Retinal pigment epithelial cell (primary cell): ENCODE measurements at regions not wholly inside any gene's neighbourhood (a gene's known extent, or its start where the extent isn't known, plus 50 kb on each side); places are given as distances from the start of the nearest gene placed in this dataset.

Experiments
- DNase-seq: peaks from one replicate; pipeline ENCODE4 v3.0.0-alpha.2; 2010; ENCODE audit warnings: low read depth
- H3K4me3 ChIP-seq: 2 replicates; pipeline ENCODE4 v1.5.1; 2011; ENCODE audit warnings: mild to moderate bottlenecking, low read length, control low read depth, moderate library complexity
- TF ChIP-seq, protein P1 (sequence below): conservative IDR thresholded peaks from 2 replicates; pipeline ENCODE4 v1.5.1; 2011; ENCODE audit warnings: low read depth, low read length, control low read depth, inconsistent platforms

DNA sequence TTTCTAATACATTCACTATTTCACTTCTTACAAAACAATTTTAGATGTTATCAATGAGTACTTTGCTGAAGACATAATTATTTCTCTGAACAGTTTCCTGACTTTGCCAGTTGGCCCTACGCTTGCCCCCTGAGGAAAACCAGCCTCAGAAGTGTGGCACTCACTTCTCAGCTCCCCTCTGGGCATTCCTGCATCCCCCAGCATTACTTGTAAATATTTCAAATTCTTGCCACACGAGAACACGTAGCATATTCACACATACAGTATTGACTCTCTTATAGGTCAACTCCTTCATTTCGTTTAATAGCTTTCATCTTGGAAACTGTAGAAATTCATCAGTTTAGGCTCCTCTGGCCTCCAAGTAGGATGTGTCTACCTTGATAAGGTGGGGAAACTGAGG, 65.2 kb downstream of the OTX2 start:
- DNase-seq, result no peak
- TF ChIP-seq, protein P1, sequence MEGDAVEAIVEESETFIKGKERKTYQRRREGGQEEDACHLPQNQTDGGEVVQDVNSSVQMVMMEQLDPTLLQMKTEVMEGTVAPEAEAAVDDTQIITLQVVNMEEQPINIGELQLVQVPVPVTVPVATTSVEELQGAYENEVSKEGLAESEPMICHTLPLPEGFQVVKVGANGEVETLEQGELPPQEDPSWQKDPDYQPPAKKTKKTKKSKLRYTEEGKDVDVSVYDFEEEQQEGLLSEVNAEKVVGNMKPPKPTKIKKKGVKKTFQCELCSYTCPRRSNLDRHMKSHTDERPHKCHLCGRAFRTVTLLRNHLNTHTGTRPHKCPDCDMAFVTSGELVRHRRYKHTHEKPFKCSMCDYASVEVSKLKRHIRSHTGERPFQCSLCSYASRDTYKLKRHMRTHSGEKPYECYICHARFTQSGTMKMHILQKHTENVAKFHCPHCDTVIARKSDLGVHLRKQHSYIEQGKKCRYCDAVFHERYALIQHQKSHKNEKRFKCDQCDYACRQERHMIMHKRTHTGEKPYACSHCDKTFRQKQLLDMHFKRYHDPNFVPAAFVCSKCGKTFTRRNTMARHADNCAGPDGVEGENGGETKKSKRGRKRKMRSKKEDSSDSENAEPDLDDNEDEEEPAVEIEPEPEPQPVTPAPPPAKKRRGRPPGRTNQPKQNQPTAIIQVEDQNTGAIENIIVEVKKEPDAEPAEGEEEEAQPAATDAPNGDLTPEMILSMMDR, result no peak

DNA sequence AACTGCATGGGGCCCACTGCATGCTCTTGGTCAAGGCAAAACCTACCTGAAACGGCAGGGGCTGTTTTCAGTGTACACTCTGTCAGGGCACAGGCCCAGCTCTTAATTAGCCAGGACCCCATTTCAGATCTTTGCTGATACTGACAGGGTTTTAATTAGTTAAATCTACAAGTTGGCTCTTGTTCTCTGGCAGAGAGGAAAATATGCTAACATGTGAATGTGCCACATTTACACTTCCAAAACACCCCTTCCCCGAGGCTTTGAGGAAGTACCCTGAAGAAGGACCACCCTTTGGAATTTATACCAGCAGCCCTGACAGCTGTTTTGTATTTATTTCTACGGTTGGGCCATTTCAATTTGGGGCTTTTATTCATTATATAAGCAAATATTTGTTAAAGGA, 66.3 kb downstream of the OTX2 start:
- H3K4me3 ChIP-seq, result no peak overlapping the region
- TF ChIP-seq, protein P1, result no peak
- no peak for DNase-seq

More for the DNA sequence above, 65.2 kb downstream of the OTX2 start:
- no peak overlapping the region for H3K4me3 ChIP-seq

DNA sequence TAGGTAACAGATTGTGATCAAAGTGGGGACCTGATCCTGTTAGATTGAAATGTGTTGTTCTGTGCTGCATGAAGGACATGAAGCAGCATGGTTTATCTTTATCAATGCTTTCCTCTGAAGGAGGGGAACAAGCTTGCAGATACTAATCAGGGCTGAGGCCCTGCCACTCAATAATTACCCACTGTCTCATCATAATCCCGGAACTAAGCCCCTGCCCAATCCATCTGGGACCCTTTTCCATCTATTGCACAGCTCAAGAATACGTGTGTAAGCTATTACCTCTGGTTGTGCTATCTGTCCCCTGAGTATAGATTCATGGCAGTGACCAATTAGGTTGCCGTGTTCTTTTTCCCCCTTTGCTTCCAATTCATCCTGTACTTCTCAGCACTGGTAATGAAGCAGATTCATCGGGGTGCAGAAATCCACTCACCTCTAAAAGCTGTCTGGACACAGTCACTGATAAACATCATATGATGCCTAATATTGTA, 67.8 kb downstream of the OTX2 start:
- no peak for DNase-seq
- TF ChIP-seq, protein P1, result no peak

DNA sequence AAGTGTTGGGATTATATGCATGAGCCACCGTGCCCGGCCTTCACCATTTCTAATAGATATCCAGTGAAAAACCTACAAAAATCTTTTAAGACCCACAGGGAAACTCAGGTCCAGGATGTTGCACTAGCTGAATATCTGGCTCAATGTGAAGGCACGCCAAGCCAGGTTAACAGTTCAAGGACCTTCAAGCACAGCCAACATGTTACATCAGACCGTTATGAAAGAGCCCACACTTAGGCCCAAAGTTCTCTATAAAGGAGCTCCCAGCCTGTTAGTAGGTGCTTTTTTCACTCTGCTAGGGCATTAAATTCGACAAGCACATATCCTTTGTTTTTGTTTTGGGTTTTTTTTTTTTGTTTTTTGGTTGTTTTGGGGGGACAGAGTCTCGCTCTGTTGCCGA, 69.0 kb downstream of the OTX2 start:
- no peak for DNase-seq
- H3K4me3 ChIP-seq, result no peak overlapping the region
- TF ChIP-seq, protein P1, result no peak

More for the DNA sequence above, 67.8 kb downstream of the OTX2 start:
- H3K4me3 ChIP-seq, result no peak overlapping the region

DNA sequence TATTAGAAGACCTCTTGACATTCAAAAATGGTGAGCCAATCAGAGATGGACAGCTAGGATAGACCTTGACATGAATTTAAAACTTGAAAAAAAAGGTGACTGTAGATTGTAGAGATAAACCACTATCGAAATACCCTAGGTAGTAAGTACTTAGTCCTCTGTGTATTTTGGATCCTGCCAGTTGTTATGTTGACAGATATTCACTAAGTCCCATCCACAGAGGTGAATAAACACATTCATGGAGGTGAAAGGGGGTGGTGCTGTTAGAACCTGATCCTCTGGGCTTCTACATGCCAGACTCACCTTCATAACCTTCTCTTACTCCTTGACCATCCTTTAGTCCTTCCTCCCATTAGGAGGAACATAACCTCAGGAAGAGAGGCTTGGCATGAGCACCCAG, 72.3 kb downstream of the OTX2 start:
- TF ChIP-seq, protein P1, result no peak
- DNase-seq, result no peak
- no peak overlapping the region for H3K4me3 ChIP-seq

DNA sequence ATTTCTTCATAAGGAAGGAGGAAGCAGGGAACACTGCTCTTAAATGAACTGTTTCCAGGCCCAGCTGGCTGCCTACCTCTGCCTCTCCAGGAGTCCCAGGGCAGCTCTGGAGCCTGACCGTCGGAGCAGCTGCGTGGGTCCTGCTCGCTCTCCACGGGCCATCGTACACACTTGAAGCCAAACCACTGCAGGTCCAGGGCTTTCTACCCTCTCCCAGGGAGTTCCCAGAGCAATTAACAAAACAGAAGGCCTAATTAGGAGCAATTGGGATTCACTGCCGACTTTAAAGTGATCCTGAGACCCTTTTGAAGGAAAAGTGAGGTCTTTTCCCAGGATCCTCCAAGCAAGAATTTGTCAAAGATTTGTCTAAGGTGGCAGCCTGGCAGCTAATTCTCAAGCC, 76.9 kb downstream of the OTX2 start:
- no peak for DNase-seq

DNA sequence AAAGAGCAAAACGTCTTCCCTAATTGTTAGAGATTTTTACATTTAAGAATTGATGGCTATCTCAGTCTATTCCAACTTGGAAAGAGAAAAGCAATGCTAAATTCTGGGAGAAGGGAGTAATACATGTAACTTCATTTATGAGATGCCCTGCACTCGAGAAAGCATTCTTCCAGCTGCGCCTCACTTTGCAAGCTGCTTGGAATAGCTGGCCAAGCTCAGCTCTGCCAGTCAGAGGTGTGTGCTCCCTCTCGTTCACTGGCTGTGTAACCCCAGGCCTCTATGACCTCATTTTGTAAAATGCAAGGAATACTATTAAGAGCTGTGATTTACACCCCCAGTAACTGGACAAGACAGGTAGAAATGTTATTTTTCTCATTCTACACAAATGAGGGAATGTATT, 79.1 kb downstream of the OTX2 start:
- TF ChIP-seq, protein P1, result no peak
- DNase-seq, result no peak
- no peak overlapping the region for H3K4me3 ChIP-seq

More for the DNA sequence above, 76.9 kb downstream of the OTX2 start:
- H3K4me3 ChIP-seq, result no peak overlapping the region
- TF ChIP-seq, protein P1, result no peak
